H9 (cell line): ENCODE measurements at regions not wholly inside any gene's neighbourhood (a gene's known extent, or its start where the extent isn't known, plus 50 kb on each side); places are given as distances from the start of the nearest gene placed in this dataset.

Experiments
- DNase-seq: peaks from one replicate; pipeline ENCODE4 v3.0.0-alpha.2; 2017
- H2AFZ ChIP-seq: one replicate; pipeline ENCODE4 v1.6.1; 2013; ENCODE audit warnings: mild to moderate bottlenecking, low read length, control low read depth, moderate library complexity
- H2AK5ac ChIP-seq: 2 replicates; pipeline ENCODE4 v1.6.1; 2013; ENCODE audit warnings: low read length, control low read depth, mixed read lengths; ENCODE audit not compliant: insufficient read length
- H2BK120ac ChIP-seq: one replicate; pipeline ENCODE4 v1.6.1; 2013; ENCODE audit warnings: low read depth, mild to moderate bottlenecking, low read length, control low read depth, inconsistent platforms; ENCODE audit not compliant: poor library complexity, severe bottlenecking
- H2BK12ac ChIP-seq: 2 replicates; pipeline ENCODE4 v1.6.1; 2013; ENCODE audit warnings: low read length, control low read depth, mixed read lengths, low read depth; ENCODE audit not compliant: insufficient read length
- H2BK15ac ChIP-seq: 2 replicates; pipeline ENCODE4 v1.6.1; 2013; ENCODE audit warnings: low read depth, low read length, control low read depth
- H2BK20ac ChIP-seq: one replicate; pipeline ENCODE4 v1.6.1; 2013; ENCODE audit warnings: low read depth, mild to moderate bottlenecking, low read length, control low read depth, inconsistent platforms; ENCODE audit not compliant: poor library complexity, severe bottlenecking
- H2BK5ac ChIP-seq: 2 replicates; pipeline ENCODE4 v1.6.1; 2013; ENCODE audit warnings: low read length, control low read depth, mixed read lengths; ENCODE audit not compliant: insufficient read length
- H3K14ac ChIP-seq: 2 replicates; pipeline ENCODE4 v1.6.1; 2013; ENCODE audit warnings: low read length, control low read depth; ENCODE audit not compliant: insufficient read depth
- H3K18ac ChIP-seq: 2 replicates; pipeline ENCODE4 v1.6.1; 2013; ENCODE audit warnings: low read depth, mild to moderate bottlenecking, mixed read lengths, low read length, control low read depth; ENCODE audit not compliant: insufficient read length
- H3K23ac ChIP-seq: 2 replicates; pipeline ENCODE4 v1.6.1; 2013; ENCODE audit warnings: low read length, control low read depth, mixed read lengths, low read depth; ENCODE audit not compliant: insufficient read length
- H3K23me2 ChIP-seq: 2 replicates; pipeline ENCODE4 v1.6.1; 2013; ENCODE audit warnings: low read depth, mild to moderate bottlenecking, mixed read lengths, low read length, control low read depth; ENCODE audit not compliant: insufficient read length, poor library complexity, severe bottlenecking
- H3K27ac ChIP-seq: 2 replicates; pipeline ENCODE4 v1.5.1; 2013; ENCODE audit warnings: low read length, control low read depth, mixed read lengths, low read depth; ENCODE audit not compliant: insufficient read length
- H3K27me3 ChIP-seq: 2 replicates; pipeline ENCODE4 v1.6.1; 2013; ENCODE audit warnings: low read length, control low read depth, inconsistent platforms; ENCODE audit not compliant: insufficient read depth
- H3K4ac ChIP-seq: 2 replicates; pipeline ENCODE4 v1.6.1; 2013; ENCODE audit warnings: low read depth, mild to moderate bottlenecking, control low read depth, inconsistent platforms, low read length, moderate library complexity
- H3K4me1 ChIP-seq: 2 replicates; pipeline ENCODE4 v1.6.1; 2013; ENCODE audit warnings: low read length, control low read depth, inconsistent platforms; ENCODE audit not compliant: insufficient read depth
- H3K4me2 ChIP-seq: 2 replicates; pipeline ENCODE4 v1.6.1; 2013; ENCODE audit warnings: low read length, control low read depth, mixed read lengths; ENCODE audit not compliant: insufficient read length, insufficient read depth
- H3K56ac ChIP-seq: 2 replicates; pipeline ENCODE4 v1.6.1; 2013; ENCODE audit warnings: low read depth, mild to moderate bottlenecking, mixed read lengths, low read length, control low read depth; ENCODE audit not compliant: insufficient read length
- H3K79me1 ChIP-seq: 2 replicates; pipeline ENCODE4 v1.6.1; 2013; ENCODE audit warnings: low read depth, mild to moderate bottlenecking, moderate library complexity, low read length, control low read depth, inconsistent platforms; ENCODE audit not compliant: insufficient read depth, poor library complexity, severe bottlenecking
- H3K79me2 ChIP-seq: 2 replicates; pipeline ENCODE4 v1.6.1; 2013; ENCODE audit warnings: low read length, control low read depth, inconsistent platforms; ENCODE audit not compliant: insufficient read depth
- H3K9ac ChIP-seq: 2 replicates; pipeline ENCODE4 v1.6.1; 2013; ENCODE audit warnings: low read length, control low read depth, mixed read lengths; ENCODE audit not compliant: insufficient read length; ENCODE audit errors: extremely low read depth
- H3K9me3 ChIP-seq: one replicate; pipeline ENCODE4 v1.6.1; 2013; ENCODE audit warnings: low read depth, low read length, inconsistent platforms; ENCODE audit not compliant: control insufficient read depth
- H3T11ph ChIP-seq: one replicate; pipeline ENCODE4 v1.6.1; 2013; ENCODE audit warnings: mild to moderate bottlenecking, low read length, control low read depth, inconsistent platforms
- H4K20me1 ChIP-seq: one replicate; pipeline ENCODE4 v1.6.1; 2013; ENCODE audit not compliant: control insufficient read depth, insufficient read length, insufficient read depth
- H4K5ac ChIP-seq: 2 replicates; pipeline ENCODE4 v1.6.1; 2013; ENCODE audit warnings: low read depth, mild to moderate bottlenecking, mixed read lengths, low read length, control low read depth; ENCODE audit not compliant: insufficient read length
- H4K8ac ChIP-seq: replicated peaks from 2 replicates; pipeline ENCODE4 v1.6.1; 2013; ENCODE audit warnings: low read length, control low read depth, mixed read lengths, low read depth; ENCODE audit not compliant: insufficient read length
- H4K91ac ChIP-seq: 2 replicates; pipeline ENCODE4 v1.6.1; 2013; ENCODE audit warnings: low read depth, mild to moderate bottlenecking, moderate library complexity, mixed read lengths, low read length, control low read depth; ENCODE audit not compliant: insufficient read length
- H3K27ac Mint-ChIP-seq, 3 experiments: 2 replicates in 2 of 3; 3 replicates in 1 of 3; pipeline ENCODE4 v1.8.0; 2020 to 2021; ENCODE audit warnings: mixed read lengths in 3 of 3, mild to moderate bottlenecking in 1 of 3, moderate library complexity in 1 of 3
- H3K27me3 Mint-ChIP-seq: 2 replicates; pipeline ENCODE4 v1.8.0; 2021; ENCODE audit warnings: low read depth, mild to moderate bottlenecking, moderate library complexity, mixed read lengths
- H3K36me3 Mint-ChIP-seq, 3 experiments: 2 replicates in 2 of 3; 3 replicates in 1 of 3; pipeline ENCODE4 v1.8.0; 2020 to 2021; ENCODE audit warnings: low read depth in 3 of 3, mixed read lengths in 3 of 3; ENCODE audit not compliant: insufficient read depth in 1 of 3
- H3K4me1 Mint-ChIP-seq, 2 experiments: 2 replicates each; pipeline ENCODE4 v1.8.0; 2020; ENCODE audit warnings: mixed read lengths in 2 of 2
- H3K4me3 Mint-ChIP-seq, 2 experiments: 2 replicates in 1 of 2; 3 replicates in 1 of 2; pipeline ENCODE4 v1.8.0; 2020 to 2021; ENCODE audit warnings: mild to moderate bottlenecking in 2 of 2, mixed read lengths in 2 of 2, moderate library complexity in 1 of 2
- H3K9me3 Mint-ChIP-seq, 2 experiments: 2 replicates in 1 of 2; 3 replicates in 1 of 2; pipeline ENCODE4 v1.8.0; 2020; ENCODE audit warnings: mild to moderate bottlenecking in 2 of 2, mixed read lengths in 2 of 2, moderate library complexity in 1 of 2
- TF ChIP-seq, protein P1 (sequence below): fragments of 200-600 bp; sonication (generic); conservative IDR thresholded peaks from 3 replicates; pipeline ENCODE4 v1.8.0; 2021; ENCODE audit warnings: antibody characterized with exemption, mild to moderate bottlenecking

DNA sequence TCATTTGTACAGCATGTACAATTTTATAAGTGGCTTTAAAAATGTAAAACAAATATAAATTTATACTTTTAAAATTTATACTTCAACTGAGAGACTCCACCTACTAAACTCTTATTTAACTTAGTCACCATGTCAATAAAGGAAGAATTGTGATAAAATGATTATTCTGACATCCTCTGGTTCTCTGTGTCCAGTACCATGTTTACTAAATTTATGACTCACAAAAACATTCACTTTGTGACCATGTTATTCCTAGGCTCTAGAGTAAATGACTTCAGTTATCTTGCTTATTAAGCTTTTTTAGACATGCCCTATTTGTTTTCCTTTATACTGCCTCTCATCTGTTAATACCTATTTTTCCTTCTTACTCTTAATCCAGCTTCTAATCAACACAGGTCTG, 959.6 kb upstream of the SLC39A10 start:
- DNase-seq, result no peak
- H3K27me3 ChIP-seq, result no peaks in the 10 kb centered on the region
- no peaks in the 10 kb centered on the region for H3K9me3 ChIP-seq
- H2BK120ac ChIP-seq, result no peak overlapping the region
- H2AK5ac ChIP-seq, result no peak overlapping the region
- H4K8ac ChIP-seq, result no peak overlapping the region
- no peaks in the 10 kb centered on the region for H3K79me1 ChIP-seq
- H4K91ac ChIP-seq, result no peak overlapping the region
- H2BK15ac ChIP-seq, result no peak overlapping the region
- no peak overlapping the region for H3K27ac ChIP-seq
- no peak overlapping the region for H3K18ac ChIP-seq
- TF ChIP-seq, protein P1, sequence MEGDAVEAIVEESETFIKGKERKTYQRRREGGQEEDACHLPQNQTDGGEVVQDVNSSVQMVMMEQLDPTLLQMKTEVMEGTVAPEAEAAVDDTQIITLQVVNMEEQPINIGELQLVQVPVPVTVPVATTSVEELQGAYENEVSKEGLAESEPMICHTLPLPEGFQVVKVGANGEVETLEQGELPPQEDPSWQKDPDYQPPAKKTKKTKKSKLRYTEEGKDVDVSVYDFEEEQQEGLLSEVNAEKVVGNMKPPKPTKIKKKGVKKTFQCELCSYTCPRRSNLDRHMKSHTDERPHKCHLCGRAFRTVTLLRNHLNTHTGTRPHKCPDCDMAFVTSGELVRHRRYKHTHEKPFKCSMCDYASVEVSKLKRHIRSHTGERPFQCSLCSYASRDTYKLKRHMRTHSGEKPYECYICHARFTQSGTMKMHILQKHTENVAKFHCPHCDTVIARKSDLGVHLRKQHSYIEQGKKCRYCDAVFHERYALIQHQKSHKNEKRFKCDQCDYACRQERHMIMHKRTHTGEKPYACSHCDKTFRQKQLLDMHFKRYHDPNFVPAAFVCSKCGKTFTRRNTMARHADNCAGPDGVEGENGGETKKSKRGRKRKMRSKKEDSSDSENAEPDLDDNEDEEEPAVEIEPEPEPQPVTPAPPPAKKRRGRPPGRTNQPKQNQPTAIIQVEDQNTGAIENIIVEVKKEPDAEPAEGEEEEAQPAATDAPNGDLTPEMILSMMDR, result no peak
- H3K56ac ChIP-seq, result no peak overlapping the region
- H3K4me2 ChIP-seq, result no peak overlapping the region
- H3K27me3 Mint-ChIP-seq, result no peaks in the 10 kb centered on the region
- no peaks in the 10 kb centered on the region for H4K20me1 ChIP-seq
- no peaks in the 10 kb centered on the region for H3K23me2 ChIP-seq
- H3K23ac ChIP-seq, result no peak overlapping the region
- no peaks in the 10 kb centered on the region for H3K4me1 ChIP-seq
- no peaks in the 10 kb centered on the region for H3K9me3 Mint-ChIP-seq
- no peaks in the 10 kb centered on the region; a peak in 1 of 7 replicates for H3K36me3 Mint-ChIP-seq
- H3T11ph ChIP-seq, result no peak overlapping the region
- no peak overlapping the region for H2BK12ac ChIP-seq
- H3K14ac ChIP-seq, result no peak overlapping the region
- no peak overlapping the region for H3K4ac ChIP-seq
- no peak overlapping the region for H3K9ac ChIP-seq
- H3K27ac Mint-ChIP-seq, result no peak overlapping the region
- no peak overlapping the region for H2BK20ac ChIP-seq
- no peak overlapping the region for H2BK5ac ChIP-seq
- H3K79me2 ChIP-seq, result no peaks in the 10 kb centered on the region
- H3K4me3 Mint-ChIP-seq, result no peak overlapping the region
- H4K5ac ChIP-seq, result no peak overlapping the region
- no peaks in the 10 kb centered on the region for H3K4me1 Mint-ChIP-seq
- no peak overlapping the region for H2AFZ ChIP-seq
